ENCODE measurements at regions not wholly inside any gene's neighbourhood (a gene's known extent, or its start where the extent isn't known, plus 50 kb on each side); places are given as distances from the start of the nearest gene placed in this dataset.

DNA sequence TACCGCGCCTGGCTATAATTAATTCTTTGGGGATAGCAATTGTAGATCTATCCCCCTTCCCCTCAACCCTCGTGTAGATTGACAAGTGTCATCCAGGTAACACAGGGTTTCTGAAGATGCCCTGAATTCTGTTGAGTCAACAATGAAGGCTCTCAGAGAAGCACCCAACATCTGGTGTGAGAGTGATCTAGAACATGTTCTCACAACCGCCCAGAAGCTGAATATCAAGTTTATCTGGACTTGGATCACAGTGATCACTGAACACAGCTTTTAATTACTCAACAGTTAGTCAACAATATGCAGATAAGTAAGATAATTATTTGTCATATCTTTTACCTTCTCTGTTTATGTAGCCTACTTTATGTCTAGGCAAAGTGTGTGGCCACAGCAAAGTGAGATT lies 204.2 kb upstream of the RGMB start:
- TF ChIP-seq, protein P1, sequence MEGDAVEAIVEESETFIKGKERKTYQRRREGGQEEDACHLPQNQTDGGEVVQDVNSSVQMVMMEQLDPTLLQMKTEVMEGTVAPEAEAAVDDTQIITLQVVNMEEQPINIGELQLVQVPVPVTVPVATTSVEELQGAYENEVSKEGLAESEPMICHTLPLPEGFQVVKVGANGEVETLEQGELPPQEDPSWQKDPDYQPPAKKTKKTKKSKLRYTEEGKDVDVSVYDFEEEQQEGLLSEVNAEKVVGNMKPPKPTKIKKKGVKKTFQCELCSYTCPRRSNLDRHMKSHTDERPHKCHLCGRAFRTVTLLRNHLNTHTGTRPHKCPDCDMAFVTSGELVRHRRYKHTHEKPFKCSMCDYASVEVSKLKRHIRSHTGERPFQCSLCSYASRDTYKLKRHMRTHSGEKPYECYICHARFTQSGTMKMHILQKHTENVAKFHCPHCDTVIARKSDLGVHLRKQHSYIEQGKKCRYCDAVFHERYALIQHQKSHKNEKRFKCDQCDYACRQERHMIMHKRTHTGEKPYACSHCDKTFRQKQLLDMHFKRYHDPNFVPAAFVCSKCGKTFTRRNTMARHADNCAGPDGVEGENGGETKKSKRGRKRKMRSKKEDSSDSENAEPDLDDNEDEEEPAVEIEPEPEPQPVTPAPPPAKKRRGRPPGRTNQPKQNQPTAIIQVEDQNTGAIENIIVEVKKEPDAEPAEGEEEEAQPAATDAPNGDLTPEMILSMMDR (IDR thresholded peaks at IDR 0.05) = no peak
- TF ChIP-seq POLR2AphosphoS5 (IDR thresholded peaks at IDR 0.05) = no peak
